Nephron progenitor cell (in vitro differentiated cells): ENCODE measurements at regions not wholly inside any gene's neighbourhood (a gene's known extent, or its start where the extent isn't known, plus 50 kb on each side); places are given as distances from the start of the nearest gene placed in this dataset.

Experiments
- DNase-seq: peaks from one replicate; pipeline ENCODE4 v3.0.0; 2021
- H3K27ac Mint-ChIP-seq: 2 replicates; pipeline ENCODE4 v1.8.0; 2021; ENCODE audit warnings: mild to moderate bottlenecking, moderate library complexity, mixed read lengths
- H3K27me3 Mint-ChIP-seq: 2 replicates; pipeline ENCODE4 v1.8.0; 2021; ENCODE audit warnings: mild to moderate bottlenecking, low read depth, mixed read lengths; ENCODE audit not compliant: poor library complexity
- H3K36me3 Mint-ChIP-seq: 2 replicates; pipeline ENCODE4 v1.8.0; 2021; ENCODE audit warnings: low read depth, mixed read lengths
- H3K4me1 Mint-ChIP-seq: 2 replicates; pipeline ENCODE4 v1.8.0; 2021; ENCODE audit warnings: mixed read lengths
- H3K4me3 Mint-ChIP-seq: 2 replicates; pipeline ENCODE4 v1.8.0; 2021; ENCODE audit warnings: mild to moderate bottlenecking, moderate library complexity, mixed read lengths
- H3K9me3 Mint-ChIP-seq: 2 replicates; pipeline ENCODE4 v1.8.0; 2021; ENCODE audit warnings: mild to moderate bottlenecking, moderate library complexity, mixed read lengths
- CTCF ChIP-seq: fragments of 200-600 bp; sonication (generic); IDR thresholded peaks from 2 replicates; pipeline ENCODE4 v1.5.0; 2021; ENCODE audit warnings: antibody characterized with exemption

GRCh38 chr1:213821943-213822334 lies 165.8 kb upstream of the PROX1 start:
- Mint-ChIP-seq H3K9me3 (no peaks in the 10 kb centered on the region), H3K27ac (no peak overlapping the region), H3K4me3 (no peak overlapping the region), H3K4me1 (no peaks in the 10 kb centered on the region), H3K36me3 (no peaks in the 10 kb centered on the region), H3K27me3 (peaks cover 9% of the 10 kb centered on the region)
- no peak for DNase-seq
- no peak for TF ChIP-seq CTCF

- no peaks in the 10 kb centered on the region for H3K36me3 Mint-ChIP-seq
- peaks cover 3% of the 10 kb centered on the region for H3K27me3 Mint-ChIP-seq
- peaks cover 7% of the 10 kb centered on the region for H3K9me3 Mint-ChIP-seq
- no peak overlapping the region for H3K27ac Mint-ChIP-seq
- no peak overlapping the region for H3K4me3 Mint-ChIP-seq
- peaks cover 8% of the 10 kb centered on the region for H3K4me1 Mint-ChIP-seq
- TF ChIP-seq CTCF = no peak
- no peak for DNase-seq
Measured at GRCh38 chr1:213826891-213827290, 160.9 kb upstream of the PROX1 start.

GRCh38 chr1:213828867-213829266 lies 158.9 kb upstream of the PROX1 start:
- H3K4me1 Mint-ChIP-seq = peaks cover 8% of the 10 kb centered on the region
- no peaks in the 10 kb centered on the region for H3K36me3 Mint-ChIP-seq
- no peak overlapping the region for H3K4me3 Mint-ChIP-seq
- no peak for DNase-seq
- H3K27me3 Mint-ChIP-seq = peaks cover 5% of the 10 kb centered on the region
- no peak for TF ChIP-seq CTCF
- H3K27ac Mint-ChIP-seq = no peak overlapping the region
- peaks cover 11% of the 10 kb centered on the region for H3K9me3 Mint-ChIP-seq

GRCh38 chr1:213829780-213830179 lies 158.0 kb upstream of the PROX1 start:
- Mint-ChIP-seq H3K4me3 (no peak overlapping the region), H3K4me1 (peaks cover 8% of the 10 kb centered on the region), H3K27ac (no peak overlapping the region), H3K36me3 (no peaks in the 10 kb centered on the region), H3K27me3 (peaks cover 3% of the 10 kb centered on the region), H3K9me3 (peaks cover 11% of the 10 kb centered on the region)
- TF ChIP-seq CTCF = no peak
- DNase-seq = no peak

GRCh38 chr1:213830371-213830770 lies 157.4 kb upstream of the PROX1 start:
- DNase-seq = no peak
- peaks cover 11% of the 10 kb centered on the region for H3K9me3 Mint-ChIP-seq
- no peak for TF ChIP-seq CTCF
- peaks cover 8% of the 10 kb centered on the region for H3K4me1 Mint-ChIP-seq
- H3K27me3 Mint-ChIP-seq = peaks cover 3% of the 10 kb centered on the region
- no peaks in the 10 kb centered on the region for H3K36me3 Mint-ChIP-seq
- H3K27ac Mint-ChIP-seq = no peak overlapping the region
- no peak overlapping the region for H3K4me3 Mint-ChIP-seq

- no peak for DNase-seq
- peaks cover 4% of the 10 kb centered on the region for H3K27me3 Mint-ChIP-seq
- no peak overlapping the region for H3K27ac Mint-ChIP-seq
- TF ChIP-seq CTCF = no peak
- H3K4me1 Mint-ChIP-seq = no peaks in the 10 kb centered on the region
- H3K36me3 Mint-ChIP-seq = no peaks in the 10 kb centered on the region
- no peak overlapping the region for H3K4me3 Mint-ChIP-seq
- H3K9me3 Mint-ChIP-seq = no peaks in the 10 kb centered on the region
Measured at GRCh38 chr1:213840575-213840974, 147.2 kb upstream of the PROX1 start.
